ENCODE measurements at regions not wholly inside any gene's neighbourhood (a gene's known extent, or its start where the extent isn't known, plus 50 kb on each side); places are given as distances from the start of the nearest gene placed in this dataset.
"Not testable (repeated sequence)": the region's sequence is repeated elsewhere in the genome, so short reads cannot be mapped to it uniquely, and the experiment has no call there.

DNA sequence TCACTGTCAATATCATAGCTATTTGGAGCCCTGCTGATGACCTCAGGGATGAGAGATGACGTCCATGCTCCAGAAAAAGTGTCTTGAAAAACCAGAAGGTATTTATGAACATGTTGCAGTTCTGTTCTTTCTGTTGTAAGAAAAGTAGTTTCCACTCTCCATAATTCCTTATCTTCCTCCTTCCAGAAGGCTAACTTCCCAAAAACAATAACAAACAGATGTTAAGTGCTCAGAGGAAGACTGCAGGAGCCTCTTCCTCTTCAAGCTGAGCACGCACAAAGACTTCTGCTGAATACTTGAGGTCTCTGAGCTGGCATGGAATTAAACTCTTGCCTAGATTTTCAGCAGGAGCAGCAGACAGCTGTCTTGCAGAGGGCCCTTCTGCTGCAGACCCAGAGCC lies 434.5 kb upstream of the KLHL29 start:
- DNase-seq: no peak

GRCh38 chr2:22952656-22953225 lies 432.2 kb upstream of the KLHL29 start:
- no peak for DNase-seq

- no peak for DNase-seq
Observed at GRCh38 chr2:22957446-22957845, 427.5 kb upstream of the KLHL29 start.

DNA sequence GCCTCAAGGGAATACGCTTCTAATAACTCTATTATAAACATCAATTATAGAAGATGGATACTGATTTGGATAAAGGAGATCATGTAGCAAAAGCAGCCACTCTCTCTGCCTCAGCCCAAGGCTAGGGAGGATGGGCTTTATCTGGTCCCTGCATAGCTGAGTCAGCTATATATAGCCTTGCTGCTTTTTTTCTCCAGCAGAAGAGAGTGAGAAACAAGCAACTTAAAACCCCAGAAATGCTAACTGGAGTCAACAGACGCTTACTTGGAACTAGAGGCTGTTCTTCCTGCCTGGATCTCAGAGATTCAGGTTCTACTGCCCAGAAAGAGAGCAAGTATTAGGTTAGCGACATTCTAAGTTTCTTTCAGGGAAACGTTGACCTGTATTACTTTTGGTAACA lies 426.7 kb upstream of the KLHL29 start:
- no peak for DNase-seq

GRCh38 chr2:22967756-22968155 lies 417.2 kb upstream of the KLHL29 start:
- DNase-seq: no peak

- no peak for DNase-seq
Observed at GRCh38 chr2:22970284-22970975, 414.5 kb upstream of the KLHL29 start.

- no peak for DNase-seq
Observed at GRCh38 chr2:22970991-22971390, 414.0 kb upstream of the KLHL29 start.

DNA sequence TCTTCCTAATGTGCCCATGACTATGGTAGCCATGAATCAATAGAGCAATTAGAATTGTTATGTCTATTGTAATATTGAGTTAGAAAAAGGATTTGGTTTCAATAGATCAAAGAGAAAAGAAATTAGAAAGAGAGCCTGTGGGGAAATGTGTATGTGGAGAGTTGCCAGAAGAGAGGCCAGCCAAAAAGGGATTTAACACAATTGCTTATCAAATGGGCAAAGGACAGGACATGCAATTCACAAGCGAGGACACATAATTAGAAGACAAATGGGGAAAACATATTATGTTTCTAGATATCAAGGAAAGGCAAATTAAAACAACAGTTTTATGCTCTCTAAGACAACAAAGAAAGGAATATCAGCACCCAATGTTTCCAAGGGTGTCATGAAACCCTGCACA lies 403.2 kb upstream of the KLHL29 start:
- DNase-seq: no peak

GRCh38 chr2:22984152-22984551 lies 400.8 kb upstream of the KLHL29 start:
- DNase-seq: not testable (repeated sequence)

DNA sequence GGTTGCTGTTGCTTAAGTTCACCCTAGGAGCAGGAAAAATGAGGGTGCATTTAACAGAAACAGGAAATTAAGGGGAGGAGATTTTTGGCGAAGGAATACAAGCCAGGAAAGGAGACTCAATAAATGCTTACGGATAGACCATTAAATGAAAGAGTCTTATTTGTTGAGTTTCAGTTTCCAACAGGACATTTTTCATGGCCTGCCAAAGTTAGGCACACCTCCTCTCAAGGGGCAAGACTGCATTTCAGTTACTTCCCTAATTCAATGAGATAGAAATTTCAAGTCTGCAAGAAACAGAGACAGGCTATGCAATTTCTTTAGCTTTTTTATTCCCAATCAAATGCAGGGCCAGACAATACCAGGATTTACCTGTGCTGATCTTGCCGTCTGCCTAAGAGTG lies 394.7 kb upstream of the KLHL29 start:
- DNase-seq: no peak

DNA sequence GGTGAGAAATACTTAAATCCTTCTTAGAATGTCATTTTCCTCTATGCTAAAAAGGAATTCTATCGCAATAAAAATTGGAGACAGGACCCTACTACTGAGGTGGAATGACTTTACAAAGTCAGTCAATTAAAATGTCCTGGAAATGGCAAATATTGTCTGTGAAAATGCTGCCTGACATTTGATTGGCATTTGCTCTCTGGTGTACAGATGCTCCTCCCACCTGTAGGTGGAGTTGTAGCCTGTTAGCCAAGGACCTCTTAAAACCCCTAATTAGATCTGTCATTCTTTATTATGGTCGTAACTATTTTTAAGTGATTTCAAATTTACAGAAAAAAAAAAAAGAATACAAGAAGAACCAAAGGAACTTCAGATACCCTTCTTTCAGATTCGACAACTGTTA lies 393.1 kb upstream of the KLHL29 start:
- no peak for DNase-seq

DNA sequence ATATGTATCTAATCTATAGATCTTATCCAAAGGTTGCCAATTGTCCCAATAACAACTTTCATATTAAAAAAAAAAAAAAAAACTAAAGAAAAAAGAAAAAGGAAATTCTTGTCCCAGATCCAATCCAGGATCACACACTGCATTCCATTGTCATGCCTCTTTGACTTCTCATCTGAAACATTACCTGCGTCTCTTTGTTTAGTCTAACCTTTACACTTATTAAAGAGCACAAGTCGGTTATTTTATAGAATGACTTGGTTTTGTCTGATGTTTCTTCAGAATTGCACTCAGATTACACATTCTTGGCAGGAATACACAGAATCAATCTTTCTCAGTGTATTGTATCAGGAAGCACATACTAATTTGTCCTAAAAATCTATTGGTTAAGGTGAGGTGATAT lies 392.5 kb upstream of the KLHL29 start:
- DNase-seq: no peak

GRCh38 chr2:22993250-22993649 lies 391.7 kb upstream of the KLHL29 start:
- no peak for DNase-seq

GRCh38 chr2:22995576-22995975 lies 389.4 kb upstream of the KLHL29 start:
- DNase-seq: no peak

DNA sequence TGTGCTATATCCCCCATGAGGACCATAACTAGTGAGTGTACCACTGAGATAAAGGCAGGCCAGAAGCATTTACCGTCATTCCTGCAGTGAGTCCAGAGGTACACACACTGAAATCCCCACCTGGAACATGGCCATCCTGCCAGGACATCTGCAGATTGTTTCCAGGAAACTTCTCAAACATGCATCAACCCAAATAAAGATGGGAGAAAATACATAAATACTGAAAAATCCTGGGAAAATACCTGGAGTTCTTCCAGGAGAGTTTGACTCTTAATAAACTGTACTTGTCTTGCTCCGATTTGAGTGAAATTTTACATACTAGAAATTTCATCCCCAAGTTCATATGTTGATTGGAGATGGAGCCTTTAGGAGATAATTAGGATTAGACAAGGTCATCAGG lies 388.1 kb upstream of the KLHL29 start:
- no peak for DNase-seq

- no peak for DNase-seq
Observed at GRCh38 chr2:22998359-22998758, 386.6 kb upstream of the KLHL29 start.

- no peak for DNase-seq
Observed at GRCh38 chr2:22999951-23000350, 385.0 kb upstream of the KLHL29 start.

DNA sequence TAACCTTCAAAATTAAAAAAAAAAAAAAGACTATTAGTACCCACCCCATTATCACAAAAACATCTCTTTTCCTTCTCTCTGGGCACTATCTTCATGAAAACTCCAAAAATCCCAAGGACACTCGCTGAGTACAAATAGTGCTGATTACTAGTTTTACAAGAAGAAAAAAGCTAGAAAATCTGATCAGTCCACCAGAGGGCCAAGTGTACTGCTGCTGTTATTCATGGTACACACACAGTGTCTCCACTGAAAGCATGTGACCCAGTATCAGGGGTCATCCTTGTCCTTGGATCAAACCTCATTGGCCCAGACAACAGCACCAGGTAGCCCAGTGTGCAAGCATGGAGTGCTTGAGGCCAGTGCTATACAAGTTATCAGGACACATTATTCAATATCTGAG lies 382.7 kb upstream of the KLHL29 start:
- DNase-seq: no peak

DNA sequence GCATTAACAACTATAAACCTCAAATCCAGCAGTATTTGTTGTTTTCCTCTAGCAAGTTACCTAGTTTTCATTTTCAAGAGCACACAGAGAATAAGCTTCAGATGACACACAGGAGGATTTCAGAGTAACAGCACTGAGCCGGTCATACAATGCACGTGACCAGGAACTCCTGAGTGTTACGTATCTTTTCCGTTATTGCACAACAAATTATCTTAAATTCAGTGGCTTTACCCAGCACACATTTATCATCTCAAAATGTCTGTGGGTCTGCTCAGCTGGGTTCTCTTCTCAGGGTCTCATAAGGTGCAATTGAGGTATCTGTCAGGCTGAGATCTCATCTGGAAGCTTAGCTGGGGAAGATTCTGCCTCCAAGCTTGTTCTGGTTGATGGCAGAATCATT lies 379.5 kb upstream of the KLHL29 start:
- no peak for DNase-seq

DNA sequence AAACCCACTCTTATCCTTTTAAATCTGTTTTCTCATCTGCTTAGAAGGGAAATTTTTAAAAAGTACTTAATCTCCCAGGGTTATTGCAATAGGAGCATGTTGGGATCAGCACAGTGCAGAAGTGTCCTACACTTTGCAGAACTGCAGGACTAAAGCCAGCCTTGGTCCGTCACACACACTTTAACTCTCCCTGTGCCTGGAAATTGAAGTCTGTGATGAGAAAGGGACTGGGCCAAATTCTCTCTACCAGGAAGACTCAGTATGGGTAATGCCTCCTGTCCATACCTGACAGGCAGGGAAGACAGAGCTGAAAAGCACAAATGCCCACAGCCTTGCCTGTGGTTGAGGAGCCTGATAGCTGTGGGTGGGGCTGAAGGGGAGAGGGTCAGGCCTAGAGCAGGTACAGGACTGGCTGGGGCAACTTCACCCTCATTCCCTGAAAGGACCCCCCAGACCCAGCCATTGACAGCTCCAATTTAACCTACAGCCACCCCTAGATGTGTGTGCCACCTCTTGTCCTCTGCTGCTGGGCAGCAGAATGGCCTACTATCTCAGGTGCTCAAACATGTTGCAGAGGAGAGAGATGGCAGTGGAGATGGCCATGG lies 377.2 kb upstream of the KLHL29 start:
- DNase-seq: no peak

DNA sequence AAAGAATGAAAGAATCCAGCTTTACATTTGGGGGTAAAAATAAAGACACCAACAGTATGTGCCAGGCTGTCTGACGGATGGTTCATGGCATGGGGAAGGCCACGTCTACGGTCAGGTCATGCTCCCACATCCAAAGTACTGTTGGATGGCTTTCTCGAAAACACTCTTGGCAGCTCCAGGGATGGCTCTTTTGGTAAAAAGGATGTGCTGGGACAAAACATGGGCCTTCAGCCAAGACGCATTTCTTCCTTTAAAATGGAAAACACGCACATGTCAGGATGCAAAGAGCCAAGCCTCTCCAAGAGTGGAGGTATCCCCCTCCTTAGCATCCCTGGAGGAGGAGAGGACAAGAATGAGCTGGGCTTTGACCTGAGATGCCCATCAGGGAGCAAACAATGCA lies 376.5 kb upstream of the KLHL29 start:
- DNase-seq: no peak

DNA sequence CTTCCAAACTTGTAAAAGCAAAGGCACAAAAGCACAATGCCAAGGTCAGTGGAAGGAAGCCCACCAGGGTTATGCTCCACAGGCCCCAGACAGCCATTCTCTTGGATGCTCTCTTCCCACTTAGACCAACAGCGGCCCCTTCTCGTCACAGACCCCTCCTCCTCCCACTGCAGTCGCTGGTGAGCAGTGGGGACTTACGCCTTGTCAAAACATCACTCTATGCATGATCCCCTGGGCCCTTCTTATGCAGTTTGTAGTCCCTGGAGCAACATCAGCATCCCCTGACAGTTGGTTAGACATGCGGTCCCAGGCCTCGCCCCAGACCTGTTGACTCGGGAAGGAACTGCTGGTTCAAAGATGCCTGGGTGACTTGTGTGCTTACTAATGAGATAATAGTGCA lies 376.0 kb upstream of the KLHL29 start:
- no peak for DNase-seq

- no peak for DNase-seq
Observed at GRCh38 chr2:23009545-23010149, 375.3 kb upstream of the KLHL29 start.

DNA sequence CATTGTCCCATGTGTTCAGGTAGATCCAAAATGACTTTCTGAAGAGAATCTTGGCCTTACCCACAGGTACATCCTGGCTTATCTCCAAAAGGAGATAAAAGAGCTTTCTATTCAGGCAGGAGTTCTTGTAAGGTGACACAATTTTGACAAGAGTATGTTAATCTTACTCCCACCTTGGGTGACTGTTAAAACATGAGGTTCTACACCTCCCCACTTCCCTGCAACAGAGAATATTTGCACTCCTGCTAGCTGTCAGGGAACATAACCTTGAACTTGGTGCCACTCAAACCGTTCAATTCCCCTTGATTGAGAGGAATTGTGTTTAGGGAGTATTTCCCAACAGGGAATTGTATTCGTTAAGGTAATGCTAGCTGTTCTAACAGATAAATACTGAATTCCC lies 372.5 kb upstream of the KLHL29 start:
- DNase-seq: no peak
